ENCODE measurements at regions not wholly inside any gene's neighbourhood (a gene's known extent, or its start where the extent isn't known, plus 50 kb on each side); places are given as distances from the start of the nearest gene placed in this dataset.

GRCh38 chr13:31413516-31413915 is 213.7 kb downstream of the B3GLCT start:
- DNase-seq (ENCODE audit: low read depth): no peak
- TF ChIP-seq POLR2A (IDR thresholded peaks at IDR 0.05; ENCODE audit: extremely low read depth, insufficient read length): no peak
- TF ChIP-seq CTCF (IDR thresholded peaks at IDR 0.05; ENCODE audit: low read depth, low read length): no peak
- no peak for TF ChIP-seq MYC (IDR thresholded peaks at IDR 0.05; ENCODE audit: low read depth, low read length)
- no peak for TF ChIP-seq MAX (IDR thresholded peaks at IDR 0.05; ENCODE audit: low read depth, low read length)
- H3K4me3 ChIP-seq (ENCODE audit: low read depth, low read length): no peak overlapping the region

- TF ChIP-seq MYC (IDR thresholded peaks at IDR 0.05; ENCODE audit: low read depth, low read length): no peak
- TF ChIP-seq POLR2A (IDR thresholded peaks at IDR 0.05; ENCODE audit: extremely low read depth, insufficient read length): no peak
- TF ChIP-seq MAX (IDR thresholded peaks at IDR 0.05; ENCODE audit: low read depth, low read length): no peak
- TF ChIP-seq CTCF (IDR thresholded peaks at IDR 0.05; ENCODE audit: low read depth, low read length): no peak
- DNase-seq (ENCODE audit: low read depth): no peak
- no peak overlapping the region for H3K4me3 ChIP-seq (ENCODE audit: low read depth, low read length)
Measured at GRCh38 chr13:31416066-31416465, 216.3 kb downstream of the B3GLCT start.

- DNase-seq (ENCODE audit: low read depth): no peak
- TF ChIP-seq MAX (IDR thresholded peaks at IDR 0.05; ENCODE audit: low read depth, low read length) (no peak), POLR2A (IDR thresholded peaks at IDR 0.05; ENCODE audit: extremely low read depth, insufficient read length) (no peak), CTCF (IDR thresholded peaks at IDR 0.05; ENCODE audit: low read depth, low read length) (no peak), MYC (IDR thresholded peaks at IDR 0.05; ENCODE audit: low read depth, low read length) (no peak)
- no peak overlapping the region for H3K4me3 ChIP-seq (ENCODE audit: low read depth, low read length)
Measured at GRCh38 chr13:31418186-31418585, 218.4 kb downstream of the B3GLCT start.

- no peak for TF ChIP-seq CTCF (IDR thresholded peaks at IDR 0.05; ENCODE audit: low read depth, low read length)
- no peak for TF ChIP-seq MYC (IDR thresholded peaks at IDR 0.05; ENCODE audit: low read depth, low read length)
- no peak for TF ChIP-seq POLR2A (IDR thresholded peaks at IDR 0.05; ENCODE audit: extremely low read depth, insufficient read length)
- no peak for TF ChIP-seq MAX (IDR thresholded peaks at IDR 0.05; ENCODE audit: low read depth, low read length)
- H3K4me3 ChIP-seq (ENCODE audit: low read depth, low read length): no peak overlapping the region
- DNase-seq (ENCODE audit: low read depth): no peak
Measured at GRCh38 chr13:31421756-31422155, 222.0 kb downstream of the B3GLCT start.

GRCh38 chr13:31424130-31424729 is 224.5 kb downstream of the B3GLCT start:
- DNase-seq (ENCODE audit: low read depth): peak; percentile 82
- no peak overlapping the region for H3K4me3 ChIP-seq (ENCODE audit: low read depth, low read length)
- TF ChIP-seq CTCF (IDR thresholded peaks at IDR 0.05; ENCODE audit: low read depth, low read length): peak; percentile 98
- TF ChIP-seq POLR2A (IDR thresholded peaks at IDR 0.05; ENCODE audit: extremely low read depth, insufficient read length): no peak
- TF ChIP-seq MYC (IDR thresholded peaks at IDR 0.05; ENCODE audit: low read depth, low read length): no peak
- peak; percentile 42; the same call in 1 of the 2 replicates for TF ChIP-seq MAX (IDR thresholded peaks at IDR 0.05; ENCODE audit: low read depth, low read length)

Measured in NB4 (cell line).